HL-60 (cell line): ENCODE measurements at regions not wholly inside any gene's neighbourhood (a gene's known extent, or its start where the extent isn't known, plus 50 kb on each side); places are given as distances from the start of the nearest gene placed in this dataset.

Source experiments
- DNase-seq, 2 experiments: peaks; one replicate each; pipeline ENCODE4 v3.0.0-alpha.2; 2010 to 2020; ENCODE audit warnings: low read depth in 1 of 2, low spot score in 1 of 2
- H3K27ac ChIP-seq: fragments of 250-450 bp; sonication (Bioruptor Pico); replicated peaks from 2 replicates; pipeline ENCODE4 v1.5.1; 2020; ENCODE audit warnings: mild to moderate bottlenecking, moderate library complexity
- H3K27me3 ChIP-seq: fragments of 250-450 bp; sonication (Bioruptor Pico); 2 replicates; pipeline ENCODE4 v1.5.1; 2021; ENCODE audit warnings: mild to moderate bottlenecking, moderate library complexity; ENCODE audit not compliant: insufficient read depth, poor library complexity, severe bottlenecking
- H3K4me3 ChIP-seq: replicated peaks from 2 replicates; pipeline ENCODE4 v1.5.1; 2011; ENCODE audit warnings: mild to moderate bottlenecking, control low read depth, low read length; ENCODE audit not compliant: insufficient read depth
- CTCF ChIP-seq: IDR thresholded peaks from one replicate; pipeline ENCODE4 v1.5.1; 2011; ENCODE audit warnings: low read length, control low read depth, inconsistent platforms; ENCODE audit not compliant: insufficient read depth
- GABPA ChIP-seq: IDR thresholded peaks from 2 replicates; pipeline ENCODE4 v1.6.1; 2012; ENCODE audit warnings: low read depth
- POLR2AphosphoS5 ChIP-seq: IDR thresholded peaks from 2 replicates; pipeline ENCODE4 v1.6.1; 2012; ENCODE audit warnings: low read depth
- REST ChIP-seq: IDR thresholded peaks from 2 replicates; pipeline ENCODE4 v1.6.1; 2012; ENCODE audit warnings: low read depth; ENCODE audit not compliant: insufficient replicate concordance
- SPI1 ChIP-seq: IDR thresholded peaks from 2 replicates; pipeline ENCODE4 v1.6.1; 2012; ENCODE audit warnings: low read depth, mild to moderate bottlenecking, borderline replicate concordance

GRCh38 chr2:81598453-81598852 lies 1293.9 kb upstream of the LRRTM1 start:
- no peak overlapping the region for H3K27ac ChIP-seq
- TF ChIP-seq CTCF = no peak
- TF ChIP-seq POLR2AphosphoS5 = no peak
- no peak for TF ChIP-seq SPI1
- no peak for TF ChIP-seq REST
- no peak for TF ChIP-seq GABPA
- DNase-seq = no peak
- H3K27me3 ChIP-seq = no peaks in the 10 kb centered on the region
- no peak overlapping the region for H3K4me3 ChIP-seq

- TF ChIP-seq GABPA (no peak), CTCF (no peak), REST (no peak), POLR2AphosphoS5 (no peak), SPI1 (no peak)
- DNase-seq = no peak
- Histone ChIP-seq H3K4me3 (no peak overlapping the region), H3K27ac (no peak overlapping the region), H3K27me3 (no peaks in the 10 kb centered on the region)
Measured at GRCh38 chr2:81589406-81589805, 1284.9 kb upstream of the LRRTM1 start.

GRCh38 chr2:81583311-81584108 lies 1279.0 kb upstream of the LRRTM1 start:
- Histone ChIP-seq H3K4me3 (no peak overlapping the region), H3K27me3 (no peaks in the 10 kb centered on the region), H3K27ac (no peak overlapping the region)
- no peak for DNase-seq
- TF ChIP-seq GABPA = no peak
- no peak for TF ChIP-seq REST
- TF ChIP-seq SPI1 = no peak
- TF ChIP-seq POLR2AphosphoS5 = no peak
- no peak for TF ChIP-seq CTCF
